CD4-positive, alpha-beta T cell treated with Interferon gamma for 1 hour (primary cell): ENCODE measurements at regions not wholly inside any gene's neighbourhood (a gene's known extent, or its start where the extent isn't known, plus 50 kb on each side); places are given as distances from the start of the nearest gene placed in this dataset.

ENCODE experiments used
- DNase-seq: peaks from one replicate; pipeline ENCODE4 v3.0.0-alpha.2; 2020

GRCh38 chr5:74040811-74041491, 415.0 kb downstream of the ARHGEF28 start:
- no peak for DNase-seq

GRCh38 chr5:74040065-74040551, 414.1 kb downstream of the ARHGEF28 start:
- no peak for DNase-seq

- DNase-seq: no peak
These were observed 411.3 kb downstream of the ARHGEF28 start for GRCh38 chr5:74037321-74037720.

- DNase-seq: no peak
These were observed 409.5 kb downstream of the ARHGEF28 start for GRCh38 chr5:74035521-74035937.

- no peak for DNase-seq
These were observed 408.7 kb downstream of the ARHGEF28 start for GRCh38 chr5:74034733-74035132.

GRCh38 chr5:74032617-74033016, 406.6 kb downstream of the ARHGEF28 start:
- DNase-seq: no peak

GRCh38 chr5:74031536-74031935, 405.5 kb downstream of the ARHGEF28 start:
- no peak for DNase-seq

GRCh38 chr5:74030821-74031220, 404.8 kb downstream of the ARHGEF28 start:
- no peak for DNase-seq

GRCh38 chr5:74030371-74030770, 404.4 kb downstream of the ARHGEF28 start:
- no peak for DNase-seq

- DNase-seq: no peak
These were observed 403.0 kb downstream of the ARHGEF28 start for GRCh38 chr5:74028976-74029375.

- DNase-seq: no peak
These were observed 402.4 kb downstream of the ARHGEF28 start for GRCh38 chr5:74028406-74028805.

- no peak for DNase-seq
These were observed 401.8 kb downstream of the ARHGEF28 start for GRCh38 chr5:74027732-74028338.

- DNase-seq: no peak
These were observed 400.3 kb downstream of the ARHGEF28 start for GRCh38 chr5:74026310-74026709.

GRCh38 chr5:74021126-74021525, 395.1 kb downstream of the ARHGEF28 start:
- no peak for DNase-seq

- no peak for DNase-seq
These were observed 394.5 kb downstream of the ARHGEF28 start for GRCh38 chr5:74020503-74020902.

GRCh38 chr5:74019923-74020322, 393.9 kb downstream of the ARHGEF28 start:
- no peak for DNase-seq

- DNase-seq: no peak
These were observed 391.8 kb downstream of the ARHGEF28 start for GRCh38 chr5:74017786-74018211.

- DNase-seq: no peak
These were observed 391.1 kb downstream of the ARHGEF28 start for GRCh38 chr5:74017112-74017511.

GRCh38 chr5:74016373-74016772, 390.4 kb downstream of the ARHGEF28 start:
- DNase-seq: no peak

- no peak for DNase-seq
These were observed 389.7 kb downstream of the ARHGEF28 start for GRCh38 chr5:74015716-74016115.

GRCh38 chr5:74013222-74013621, 387.2 kb downstream of the ARHGEF28 start:
- DNase-seq: no peak

GRCh38 chr5:74009502-74009901, 383.5 kb downstream of the ARHGEF28 start:
- DNase-seq: no peak

GRCh38 chr5:74007193-74007592, 381.2 kb downstream of the ARHGEF28 start:
- DNase-seq: no peak

- DNase-seq: no peak
These were observed 373.3 kb downstream of the ARHGEF28 start for GRCh38 chr5:73999297-73999696.

GRCh38 chr5:73998489-73998888, 372.5 kb downstream of the ARHGEF28 start:
- DNase-seq: no peak
